ENCODE measurements at regions not wholly inside any gene's neighbourhood (a gene's known extent, or its start where the extent isn't known, plus 50 kb on each side); places are given as distances from the start of the nearest gene placed in this dataset.

DNA sequence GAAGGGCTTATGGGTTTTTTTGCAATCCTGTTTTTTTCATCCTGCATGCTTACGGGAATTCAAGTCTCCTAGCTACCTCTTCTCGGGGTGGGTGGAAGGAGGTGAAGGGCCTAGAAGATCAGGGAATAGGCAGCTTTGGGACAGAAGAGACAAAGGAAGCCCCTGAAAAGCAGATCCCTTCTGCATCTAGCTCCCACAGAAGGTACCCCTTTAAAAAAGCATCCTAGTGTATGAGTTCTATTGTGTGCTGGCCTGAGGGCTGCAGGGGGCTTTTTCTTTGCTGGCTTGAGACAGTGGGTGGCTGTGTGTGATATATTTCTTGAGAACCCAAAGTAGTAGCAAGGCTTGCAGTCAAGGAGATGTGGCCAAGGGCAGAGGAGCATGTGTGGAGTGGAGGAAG lies 330.5 kb downstream of the MAF start:
- Histone ChIP-seq H4K5ac (ENCODE audit: insufficient read length, low read depth, low read length) (no peak overlapping the region), H2BK120ac (replicated peaks; ENCODE audit: low read depth, low read length) (no peak overlapping the region), H4K8ac (ENCODE audit: extremely low read depth, insufficient read depth, low read length) (no peak overlapping the region), H3K27me3 (replicated peaks in 1 of 4; ENCODE audit: control insufficient read depth in 3 of 4, extremely low read depth in 1 of 4, insufficient read depth in 3 of 4, low read length in 3 of 4) (no peaks in the 10 kb centered on the region), H3K4me2 (ENCODE audit: insufficient read depth in 1 of 2, low read depth in 2 of 2, low read length in 2 of 2) (no peak overlapping the region), H3K4me1 (replicated peaks in 1 of 4; ENCODE audit: control insufficient read depth in 3 of 4, insufficient read depth in 4 of 4, low read length in 3 of 4) (peaks cover 0 to 11% (median 7%) of the 10 kb centered on the region in 4 experiments; a peak in 4 of 7 replicates), H4K20me1 (replicated peaks in 1 of 2; ENCODE audit: control insufficient read depth in 1 of 2, insufficient read depth in 2 of 2, low read length in 2 of 2) (no peaks in the 10 kb centered on the region), H2AFZ (ENCODE audit: low read length) (no peak overlapping the region; the same call in 1 of the 2 replicates), H3K9ac (replicated peaks in 1 of 4; ENCODE audit: extremely low read depth in 1 of 4, low read depth in 3 of 4, low read length in 3 of 4) (no peak overlapping the region), H3K18ac (ENCODE audit: extremely low read depth, low read length) (no peak overlapping the region), H2BK12ac (ENCODE audit: low read depth, low read length) (no peak overlapping the region), H3K79me1 (ENCODE audit: low read depth, low read length) (no peaks in the 10 kb centered on the region), H3K14ac (ENCODE audit: insufficient read length) (no peak overlapping the region), H3K36me3 (ENCODE audit: control insufficient read depth in 2 of 4, insufficient read depth in 4 of 4, low read length in 3 of 4) (no peaks in the 10 kb centered on the region), H2BK20ac (ENCODE audit: low read length) (no peak overlapping the region), H2BK5ac (ENCODE audit: low read depth, low read length) (no peak overlapping the region), H3K9me3 (ENCODE audit: insufficient read depth in 2 of 2, low read depth in 1 of 2, low read length in 1 of 2) (no peaks in the 10 kb centered on the region; a peak in 1 of 4 replicates), H2AK5ac (ENCODE audit: low read depth, low read length) (no peak overlapping the region), H3K23ac (ENCODE audit: insufficient read length) (no peak overlapping the region), H3K23me2 (ENCODE audit: low read depth, low read length) (no peaks in the 10 kb centered on the region), H3K4ac (replicated peaks; ENCODE audit: insufficient read length, low read depth, low read length) (no peak overlapping the region), H3K27ac (ENCODE audit: low read depth, low read length) (no peak overlapping the region), H3K4me3 (ENCODE audit: extremely low read depth in 1 of 4, insufficient read depth in 2 of 4, low read depth in 3 of 4, low read length in 4 of 4) (no peak overlapping the region), H3K56ac (replicated peaks; ENCODE audit: insufficient read length, low read depth, low read length) (no peak overlapping the region), H2BK15ac (ENCODE audit: low read length) (no peak overlapping the region), H4K91ac (replicated peaks; ENCODE audit: insufficient read length, low read length) (no peak overlapping the region), H3K79me2 (ENCODE audit: control insufficient read depth in 1 of 2, insufficient read depth in 2 of 2, low read length in 2 of 2) (no peaks in the 10 kb centered on the region)
- DNase-seq (ENCODE audit: low read depth in 1 of 2, low spot score in 2 of 2) (no peak), FAIRE-seq (no peak)
- CTCF ChIA-PET (ENCODE audit: partially characterized antibody), result interaction anchor here (0.9 to 2.9 kb wide), 4 partner anchors 8 to 145 kb away, joined by 3 to 8 read pairs (median 3); no protein-coding TSS in a partner anchor
- 84% methylated on average over 2 of the region's 2 CpGs; no CpG with 5 or more reads in 1 of the 2 experiments for WGBS, 2 experiments (ENCODE audit: extremely low coverage in 1 of 2, insufficient coverage in 1 of 2, insufficient read length in 1 of 2, insufficient replicate concordance in 2 of 2, low coverage in 1 of 2, low lambda C conversion rate in 2 of 2, missing lambda C conversion rate in 1 of 2)
- POLR2A ChIA-PET (ENCODE audit: partially characterized antibody), result interaction anchor here (1.6 kb wide), 1 partner anchor 15 kb away, joined by 4 read pairs; no protein-coding TSS in a partner anchor
- no peak for TF ChIP-seq SP1 (IDR thresholded peaks at IDR 0.05; ENCODE audit: low read depth, low read length)
- no peak for TF ChIP-seq PHF8 (conservative IDR thresholded peaks at IDR 0.05; ENCODE audit: low read depth, low read length)
- TF ChIP-seq, protein P1, sequence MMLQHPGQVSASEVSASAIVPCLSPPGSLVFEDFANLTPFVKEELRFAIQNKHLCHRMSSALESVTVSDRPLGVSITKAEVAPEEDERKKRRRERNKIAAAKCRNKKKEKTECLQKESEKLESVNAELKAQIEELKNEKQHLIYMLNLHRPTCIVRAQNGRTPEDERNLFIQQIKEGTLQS (IDR thresholded peaks at IDR 0.05; ENCODE audit: insufficient read depth, low read depth, low read length), result no peak
- no peak for TF ChIP-seq KDM1A (IDR thresholded peaks at IDR 0.05; ENCODE audit: borderline replicate concordance, low read length)
- no peak for TF ChIP-seq BRCA1 (IDR thresholded peaks at IDR 0.05; ENCODE audit: low read depth, low read length)
- TF ChIP-seq EP300 (IDR thresholded peaks at IDR 0.05; ENCODE audit: borderline replicate concordance in 1 of 2, low read depth in 2 of 2, low read length in 2 of 2), result no peak

All from H1 (cell line).